BE2C (cell line): ENCODE measurements at regions not wholly inside any gene's neighbourhood (a gene's known extent, or its start where the extent isn't known, plus 50 kb on each side); places are given as distances from the start of the nearest gene placed in this dataset.

ENCODE experiments used
- DNase-seq: peaks from one replicate; pipeline ENCODE4 v3.0.0-alpha.2; 2020
- H3K27me3 ChIP-seq: fragments of 250-450 bp; sonication (Bioruptor Pico); 2 replicates; pipeline ENCODE4 v1.5.1; 2020; ENCODE audit warnings: mild to moderate bottlenecking
- H3K36me3 ChIP-seq: fragments of 250-450 bp; sonication (Bioruptor Pico); 2 replicates; pipeline ENCODE4 v1.5.1; 2020; ENCODE audit warnings: mild to moderate bottlenecking
- H3K4me1 ChIP-seq: fragments of 250-450 bp; sonication (Bioruptor Pico); 2 replicates; pipeline ENCODE4 v1.5.1; 2020
- H3K4me3 ChIP-seq: 2 replicates; pipeline ENCODE4 v1.5.1; 2011; ENCODE audit warnings: low read depth, low read length
- H3K9me3 ChIP-seq: fragments of 250-450 bp; sonication (Bioruptor Pico); 2 replicates; pipeline ENCODE4 v1.5.1; 2020
- CTCF ChIP-seq: IDR thresholded peaks from 2 replicates; pipeline ENCODE4 v1.5.1; 2012; ENCODE audit warnings: mild to moderate bottlenecking, low read depth, low read length

GRCh38 chr17:63370696-63371095 is 75.4 kb downstream of the CYB561 start:
- DNase-seq: no peak
- Histone ChIP-seq H3K4me1 (no peaks in the 10 kb centered on the region), H3K9me3 (no peaks in the 10 kb centered on the region), H3K4me3 (no peak overlapping the region), H3K27me3 (no peaks in the 10 kb centered on the region), H3K36me3 (peaks cover 12% of the 10 kb centered on the region)
- TF ChIP-seq CTCF: no peak

- Histone ChIP-seq H3K36me3 (peaks cover 41% of the 10 kb centered on the region), H3K9me3 (no peaks in the 10 kb centered on the region), H3K4me1 (peaks cover 20% of the 10 kb centered on the region), H3K27me3 (no peaks in the 10 kb centered on the region), H3K4me3 (no peak overlapping the region)
- DNase-seq: no peak
- TF ChIP-seq CTCF: no peak
Observed at GRCh38 chr17:63376949-63377348, 69.2 kb downstream of the CYB561 start.

GRCh38 chr17:63378411-63379375 is 67.4 kb downstream of the CYB561 start:
- H3K4me3 ChIP-seq: no peak overlapping the region
- no peak for TF ChIP-seq CTCF
- DNase-seq: no peak
- no peaks in the 10 kb centered on the region for H3K9me3 ChIP-seq
- peaks cover 51% of the 10 kb centered on the region for H3K36me3 ChIP-seq
- H3K4me1 ChIP-seq: peaks cover 20% of the 10 kb centered on the region
- no peaks in the 10 kb centered on the region for H3K27me3 ChIP-seq

GRCh38 chr17:63379636-63380035 is 66.5 kb downstream of the CYB561 start:
- Histone ChIP-seq H3K4me3 (no peak overlapping the region), H3K9me3 (no peaks in the 10 kb centered on the region), H3K36me3 (peaks cover 52% of the 10 kb centered on the region), H3K4me1 (peaks cover 20% of the 10 kb centered on the region), H3K27me3 (no peaks in the 10 kb centered on the region)
- no peak for DNase-seq
- TF ChIP-seq CTCF: no peak

- no peaks in the 10 kb centered on the region for H3K27me3 ChIP-seq
- H3K4me1 ChIP-seq: peaks cover 20% of the 10 kb centered on the region
- peaks cover 52% of the 10 kb centered on the region for H3K36me3 ChIP-seq
- no peak for TF ChIP-seq CTCF
- no peak for DNase-seq
- no peak overlapping the region for H3K4me3 ChIP-seq
- no peaks in the 10 kb centered on the region for H3K9me3 ChIP-seq
Observed at GRCh38 chr17:63381101-63381729, 64.9 kb downstream of the CYB561 start.

- Histone ChIP-seq H3K4me3 (no peak overlapping the region), H3K9me3 (no peaks in the 10 kb centered on the region), H3K27me3 (no peaks in the 10 kb centered on the region), H3K4me1 (peaks cover 20% of the 10 kb centered on the region), H3K36me3 (peaks cover 48% of the 10 kb centered on the region)
- no peak for TF ChIP-seq CTCF
- DNase-seq: no peak
Observed at GRCh38 chr17:63382136-63382535, 64.0 kb downstream of the CYB561 start.
